T-helper 17 cell (primary cell): ENCODE measurements at regions not wholly inside any gene's neighbourhood (a gene's known extent, or its start where the extent isn't known, plus 50 kb on each side); places are given as distances from the start of the nearest gene placed in this dataset.

Experiments used
- ATAC-seq: fragments of 150-1000 bp; cut with Tn5 transposase; 2 replicates; pipeline ENCODE4 v1.10.0; 2021; ENCODE audit warnings: mild to moderate bottlenecking, moderate library complexity
- DNase-seq, 3 donors: peaks; one replicate each; pipeline versions ENCODE4 v3.0.0 to v3.0.0-alpha.2; 2020 to 2021
- H3K9me3 ChIP-seq: one replicate; pipeline ENCODE4 v1.7.0; 2013; ENCODE audit warnings: low read length, mild to moderate bottlenecking; ENCODE audit not compliant: control insufficient read depth, poor library complexity, severe bottlenecking
- H3K27ac Mint-ChIP-seq: one replicate; pipeline ENCODE4 v1.8.0; 2022; ENCODE audit warnings: mild to moderate bottlenecking, moderate library complexity, mixed read lengths
- H3K27me3 Mint-ChIP-seq: one replicate; pipeline ENCODE4 v1.8.0; 2022; ENCODE audit warnings: mixed read lengths
- H3K36me3 Mint-ChIP-seq: one replicate; pipeline ENCODE4 v1.8.0; 2022; ENCODE audit warnings: low read depth, mixed read lengths
- H3K4me1 Mint-ChIP-seq: one replicate; pipeline ENCODE4 v1.8.0; 2022; ENCODE audit warnings: mild to moderate bottlenecking, mixed read lengths
- H3K4me3 Mint-ChIP-seq: one replicate; pipeline ENCODE4 v1.8.0; 2022; ENCODE audit warnings: mild to moderate bottlenecking, moderate library complexity, mixed read lengths

DNA sequence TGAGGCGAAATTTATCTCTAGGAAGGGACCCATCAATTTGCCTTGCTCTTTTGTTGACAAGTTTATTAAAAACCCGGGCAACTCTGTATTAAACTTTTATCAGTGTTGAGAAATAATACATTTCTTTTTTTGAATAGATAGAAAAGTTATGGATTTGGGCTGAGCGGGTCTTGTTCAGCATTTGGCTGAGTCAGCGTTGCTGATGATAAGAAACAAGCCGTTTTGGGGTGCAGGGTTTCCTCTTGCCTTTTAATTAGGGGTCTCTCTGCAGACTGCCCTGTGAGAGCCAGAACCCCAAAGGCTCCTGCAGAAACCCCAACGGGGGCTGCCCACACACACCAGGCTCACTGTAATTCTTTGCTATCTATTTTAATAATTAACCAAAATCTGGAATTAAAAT lies 82.1 kb upstream of the SLCO4A1 start:
- no peak for ATAC-seq
- Mint-ChIP-seq H3K36me3 (no peaks in the 10 kb centered on the region), H3K27me3 (peaks cover 50% of the 10 kb centered on the region), H3K27ac (no peak overlapping the region), H3K4me3 (no peak overlapping the region), H3K4me1 (peaks cover 4% of the 10 kb centered on the region)
- DNase-seq: no peak
- H3K9me3 ChIP-seq: no peaks in the 10 kb centered on the region

DNA sequence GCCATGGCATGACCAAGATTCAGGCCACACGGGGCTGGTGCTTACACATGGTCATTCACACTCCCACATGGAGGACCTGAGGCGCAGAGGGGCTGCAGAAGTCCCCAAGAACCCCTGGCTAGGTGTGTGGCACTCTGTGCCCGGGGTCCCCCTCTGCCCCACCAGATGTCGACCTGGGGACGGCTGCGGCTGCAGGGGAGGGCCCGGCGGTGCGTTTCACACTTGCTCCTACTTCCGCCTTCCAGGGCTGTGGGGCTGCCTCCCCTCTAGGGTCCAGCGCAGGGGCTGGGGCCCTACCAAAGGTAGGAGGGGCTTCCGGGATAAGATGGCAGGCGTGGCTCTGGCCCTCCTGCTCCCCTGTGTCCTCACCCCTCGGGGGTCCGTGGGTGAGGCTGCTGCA lies 81.1 kb upstream of the SLCO4A1 start:
- H3K27me3 Mint-ChIP-seq: peaks cover 42% of the 10 kb centered on the region
- H3K9me3 ChIP-seq: no peaks in the 10 kb centered on the region
- DNase-seq: no peak
- peaks cover 4% of the 10 kb centered on the region for H3K4me1 Mint-ChIP-seq
- H3K36me3 Mint-ChIP-seq: no peaks in the 10 kb centered on the region
- ATAC-seq: no peak
- no peak overlapping the region for H3K4me3 Mint-ChIP-seq
- H3K27ac Mint-ChIP-seq: no peak overlapping the region

DNA sequence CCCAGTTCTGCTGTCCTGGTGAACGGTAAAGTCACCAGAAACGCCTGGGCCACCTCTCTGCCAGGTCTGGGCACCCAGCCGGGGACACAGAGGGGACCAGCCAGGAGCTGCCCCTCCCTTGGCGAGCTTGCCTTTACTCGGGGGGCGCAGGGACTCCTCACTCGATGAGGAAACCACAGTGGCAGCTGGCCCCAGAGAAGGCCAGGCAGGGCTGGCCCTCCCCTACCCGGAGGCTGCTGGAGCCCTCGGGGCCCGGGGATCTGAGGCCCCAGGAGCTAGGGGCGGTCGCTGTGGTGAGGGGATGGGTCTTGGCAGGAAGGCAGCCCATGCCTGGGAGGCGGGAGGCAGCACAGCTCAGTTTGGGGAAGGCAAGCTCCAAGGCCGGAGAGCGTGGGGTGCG lies 80.4 kb upstream of the SLCO4A1 start:
- H3K36me3 Mint-ChIP-seq: no peaks in the 10 kb centered on the region
- ATAC-seq (no peak), DNase-seq (no peak)
- no peaks in the 10 kb centered on the region for H3K9me3 ChIP-seq
- no peak overlapping the region for H3K27ac Mint-ChIP-seq
- H3K27me3 Mint-ChIP-seq: peaks cover 39% of the 10 kb centered on the region
- peaks cover 4% of the 10 kb centered on the region for H3K4me1 Mint-ChIP-seq
- H3K4me3 Mint-ChIP-seq: no peak overlapping the region

GRCh38 chr20:62562831-62563230 lies 79.5 kb upstream of the SLCO4A1 start:
- no peaks in the 10 kb centered on the region for H3K9me3 ChIP-seq
- Mint-ChIP-seq H3K36me3 (no peaks in the 10 kb centered on the region), H3K27ac (no peak overlapping the region), H3K27me3 (peaks cover 47% of the 10 kb centered on the region), H3K4me3 (no peak overlapping the region), H3K4me1 (peaks cover 4% of the 10 kb centered on the region)
- ATAC-seq: no peak
- DNase-seq: no peak

DNA sequence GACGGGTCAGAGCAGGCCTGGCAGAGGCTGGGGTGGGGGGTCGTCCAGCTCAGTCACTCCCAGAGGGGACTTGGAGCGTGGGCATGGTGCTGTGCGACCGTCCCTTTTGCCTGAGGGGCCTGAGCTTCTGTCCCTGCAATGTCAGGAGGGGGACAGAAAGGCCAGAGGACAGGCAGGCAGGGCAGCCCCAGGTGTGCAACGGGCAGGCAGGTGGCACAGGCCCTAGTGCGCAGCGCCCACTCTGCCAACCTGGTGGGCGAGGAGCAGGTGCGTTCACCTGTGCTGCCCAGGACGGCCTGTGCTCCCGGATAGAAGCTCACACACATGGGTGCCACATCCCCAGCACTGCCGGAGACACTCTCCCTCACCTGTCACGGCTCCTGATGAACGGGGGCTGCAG lies 78.7 kb upstream of the SLCO4A1 start:
- ATAC-seq (no peak), DNase-seq (no peak)
- Mint-ChIP-seq H3K27ac (no peak overlapping the region), H3K36me3 (no peaks in the 10 kb centered on the region), H3K27me3 (peaks cover 45% of the 10 kb centered on the region), H3K4me3 (no peak overlapping the region), H3K4me1 (peaks cover 4% of the 10 kb centered on the region)
- H3K9me3 ChIP-seq: no peaks in the 10 kb centered on the region

GRCh38 chr20:62564456-62565245 lies 77.7 kb upstream of the SLCO4A1 start:
- Mint-ChIP-seq H3K36me3 (no peaks in the 10 kb centered on the region), H3K27ac (no peak overlapping the region), H3K4me3 (no peak overlapping the region), H3K27me3 (peaks cover 53% of the 10 kb centered on the region), H3K4me1 (peaks cover 4% of the 10 kb centered on the region)
- no peak for DNase-seq
- H3K9me3 ChIP-seq: no peaks in the 10 kb centered on the region
- no peak for ATAC-seq

GRCh38 chr20:62566266-62566665 lies 76.0 kb upstream of the SLCO4A1 start:
- Mint-ChIP-seq H3K27me3 (peaks cover 47% of the 10 kb centered on the region), H3K4me1 (peaks cover 4% of the 10 kb centered on the region), H3K27ac (no peak overlapping the region), H3K36me3 (no peaks in the 10 kb centered on the region), H3K4me3 (no peak overlapping the region)
- no peak for ATAC-seq
- no peaks in the 10 kb centered on the region for H3K9me3 ChIP-seq
- no peak for DNase-seq

DNA sequence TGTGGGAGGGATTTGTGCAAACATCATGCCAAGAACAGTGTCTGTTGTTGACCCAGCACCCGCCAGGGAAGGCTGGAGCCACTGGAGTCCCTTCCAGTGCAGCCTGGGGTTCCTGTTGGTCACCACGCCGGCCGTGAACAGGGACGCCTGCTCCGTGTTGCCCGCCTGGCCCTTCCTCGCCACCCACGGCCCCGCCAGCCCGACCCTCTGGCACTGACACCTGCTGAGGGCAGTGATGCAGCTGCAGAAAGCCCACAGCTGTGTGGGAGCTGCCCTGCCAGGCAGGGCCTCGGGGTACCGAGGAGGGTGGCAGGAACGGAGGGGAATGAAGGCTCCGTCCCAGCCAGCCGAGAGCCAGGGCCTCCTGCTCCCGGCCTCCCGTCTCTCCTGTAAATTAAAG lies 75.5 kb upstream of the SLCO4A1 start:
- Mint-ChIP-seq H3K4me3 (no peak overlapping the region), H3K4me1 (no peaks in the 10 kb centered on the region), H3K27ac (no peak overlapping the region), H3K36me3 (no peaks in the 10 kb centered on the region), H3K27me3 (peaks cover 42% of the 10 kb centered on the region)
- H3K9me3 ChIP-seq: no peaks in the 10 kb centered on the region
- ATAC-seq (no peak), DNase-seq (no peak)

- ATAC-seq: no peak
- H3K36me3 Mint-ChIP-seq: no peaks in the 10 kb centered on the region
- H3K4me3 Mint-ChIP-seq: no peak overlapping the region
- no peaks in the 10 kb centered on the region for H3K4me1 Mint-ChIP-seq
- H3K27me3 Mint-ChIP-seq: peaks cover 37% of the 10 kb centered on the region
- no peak for DNase-seq
- no peaks in the 10 kb centered on the region for H3K9me3 ChIP-seq
- H3K27ac Mint-ChIP-seq: no peak overlapping the region
Measured at GRCh38 chr20:62567246-62568044, 74.9 kb upstream of the SLCO4A1 start.

GRCh38 chr20:62568045-62568389 lies 74.3 kb upstream of the SLCO4A1 start:
- Mint-ChIP-seq H3K27me3 (peaks cover 31% of the 10 kb centered on the region), H3K4me3 (no peak overlapping the region)
- no peak for ATAC-seq

GRCh38 chr20:62569615-62570014 lies 72.7 kb upstream of the SLCO4A1 start:
- no peak for DNase-seq
- H3K4me1 Mint-ChIP-seq: no peaks in the 10 kb centered on the region
- peaks cover 5% of the 10 kb centered on the region for H3K36me3 Mint-ChIP-seq
- no peak for ATAC-seq
- H3K4me3 Mint-ChIP-seq: no peak overlapping the region
- peaks cover 35% of the 10 kb centered on the region for H3K27me3 Mint-ChIP-seq
- H3K27ac Mint-ChIP-seq: no peak overlapping the region
- H3K9me3 ChIP-seq: no peaks in the 10 kb centered on the region

More at GRCh38 chr20:62568045-62568389, 74.3 kb upstream of the SLCO4A1 start:
- H3K4me1 Mint-ChIP-seq: no peaks in the 10 kb centered on the region
- H3K9me3 ChIP-seq: no peaks in the 10 kb centered on the region
- H3K27ac Mint-ChIP-seq: no peak overlapping the region
- DNase-seq: no peak
- no peaks in the 10 kb centered on the region for H3K36me3 Mint-ChIP-seq

DNA sequence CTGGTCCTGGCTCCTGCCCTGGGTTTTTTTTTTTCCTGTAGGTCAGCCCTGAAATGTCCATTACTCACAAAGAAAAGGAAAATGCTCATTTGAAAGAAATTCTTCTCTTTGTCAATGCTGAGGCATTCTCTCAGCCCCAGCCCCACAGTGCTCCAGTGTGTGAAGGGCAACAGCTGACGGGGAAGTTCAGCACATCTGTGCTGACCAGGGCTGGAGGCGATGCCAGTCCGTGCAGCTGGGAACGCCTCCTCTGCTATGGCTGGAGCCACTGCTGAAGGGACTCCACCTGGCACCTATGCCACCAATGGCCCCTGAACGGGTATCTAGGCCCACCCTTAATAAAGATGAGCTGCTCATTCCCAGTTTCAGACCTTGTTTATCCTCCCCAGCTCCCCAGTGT lies 71.9 kb upstream of the SLCO4A1 start:
- Mint-ChIP-seq H3K4me3 (no peak overlapping the region), H3K36me3 (peaks cover 5% of the 10 kb centered on the region), H3K27ac (no peak overlapping the region), H3K4me1 (no peaks in the 10 kb centered on the region), H3K27me3 (peaks cover 41% of the 10 kb centered on the region)
- ATAC-seq: no peak
- no peaks in the 10 kb centered on the region for H3K9me3 ChIP-seq
- DNase-seq: no peak

DNA sequence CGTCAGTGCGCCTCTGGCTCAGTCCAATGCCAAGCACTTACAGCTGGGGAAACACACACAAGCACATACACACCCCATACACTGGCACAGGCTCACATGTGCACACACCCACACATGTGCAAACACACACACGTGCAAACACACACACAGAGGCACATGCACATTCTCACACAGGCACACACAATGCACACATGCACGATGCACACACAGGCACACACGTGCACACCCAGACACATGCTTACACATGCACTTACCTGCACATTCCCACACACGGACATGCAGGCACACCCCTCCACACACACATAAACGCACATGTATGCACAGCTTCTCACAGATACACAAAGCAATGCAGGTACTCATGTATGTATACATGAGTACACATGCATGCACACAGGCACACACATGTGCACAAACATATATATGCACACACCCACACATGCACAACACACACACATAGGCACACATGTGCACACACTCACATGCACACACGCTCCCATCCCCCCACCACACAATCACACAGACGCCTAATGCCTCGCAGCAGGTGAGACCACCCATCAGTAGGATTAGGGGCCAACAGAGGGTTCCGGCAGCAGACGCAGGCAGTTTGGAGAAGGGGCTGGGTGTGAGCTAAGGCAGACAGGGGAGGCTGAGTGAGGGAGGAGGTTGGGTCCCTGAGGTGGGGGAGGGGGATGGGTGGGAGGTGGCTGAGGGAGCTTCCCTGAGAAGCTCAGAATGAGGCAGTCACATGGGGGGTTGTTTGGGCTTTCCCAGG lies 71.2 kb upstream of the SLCO4A1 start:
- H3K4me3 Mint-ChIP-seq: no peak overlapping the region
- no peak for ATAC-seq
- no peak for DNase-seq
- peaks cover 5% of the 10 kb centered on the region for H3K36me3 Mint-ChIP-seq
- peaks cover 47% of the 10 kb centered on the region for H3K27me3 Mint-ChIP-seq
- H3K27ac Mint-ChIP-seq: no peak overlapping the region
- no peaks in the 10 kb centered on the region for H3K9me3 ChIP-seq
- H3K4me1 Mint-ChIP-seq: no peaks in the 10 kb centered on the region
